Gastroesophageal sphincter (tissue), 3 donors: ENCODE measurements at regions not wholly inside any gene's neighbourhood (a gene's known extent, or its start where the extent isn't known, plus 50 kb on each side); places are given as distances from the start of the nearest gene placed in this dataset.

Experiments used
- EP300 ChIP-seq: sonication (generic); formaldehyde crosslinking; IDR thresholded peaks from one replicate; pipeline ENCODE4 v1.6.1; 2017; ENCODE audit warnings: antibody characterized with exemption, mild to moderate bottlenecking
- POLR2A ChIP-seq, 2 donors: fragments of 450-650 bp; IDR thresholded peaks; one replicate each; pipeline ENCODE4 v1.6.1; 2017; ENCODE audit warnings: antibody characterized with exemption in 2 of 2, mild to moderate bottlenecking in 2 of 2, moderate library complexity in 1 of 2
- POLR2AphosphoS5 ChIP-seq: sonication (generic); formaldehyde crosslinking; IDR thresholded peaks from one replicate; pipeline ENCODE4 v1.6.1; 2017; ENCODE audit warnings: antibody characterized with exemption
- TF ChIP-seq, protein P1 (sequence below), 4 experiments: fragments of 200-600 bp in 2 of 4; fragments of 450-650 bp in 2 of 4; sonication (generic) in 1 of 4; IDR thresholded peaks; one replicate each; pipeline ENCODE4 v1.5.1; 2017 to 2019; ENCODE audit warnings: antibody characterized with exemption in 4 of 4, mild to moderate bottlenecking in 2 of 4, moderate library complexity in 2 of 4

DNA sequence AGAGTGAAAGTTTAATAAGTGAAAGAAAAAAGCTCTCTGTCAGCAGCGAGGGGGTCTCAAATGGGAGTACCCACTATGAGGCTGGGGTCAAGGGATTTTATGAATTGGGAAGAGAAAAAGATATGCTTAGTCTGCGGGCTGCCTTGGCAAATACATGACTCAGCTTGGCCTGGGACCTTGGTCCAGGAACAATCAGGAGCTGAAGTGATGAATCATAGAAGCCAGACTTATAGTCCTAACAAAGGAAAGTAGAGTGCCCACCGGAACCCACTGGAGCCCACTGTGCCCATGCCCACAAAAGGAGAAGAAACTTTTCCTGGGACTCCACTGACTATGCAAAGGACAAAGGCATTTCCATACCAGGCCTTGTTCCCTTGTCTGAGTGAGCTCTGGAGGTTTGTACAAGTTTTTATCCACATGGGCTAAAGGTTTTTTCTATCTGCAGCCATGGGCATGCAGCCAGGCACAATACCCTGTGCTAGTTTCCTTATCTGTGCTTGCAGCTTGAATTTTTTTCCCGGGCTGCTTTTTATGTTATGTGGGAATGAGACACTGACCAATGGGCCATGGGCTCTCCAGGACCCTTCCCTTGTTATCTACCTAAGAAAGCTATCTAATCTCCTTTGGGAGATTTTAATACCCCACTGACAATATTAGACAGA lies 201.7 kb downstream of the FAM133A start:
- TF ChIP-seq, protein P1, sequence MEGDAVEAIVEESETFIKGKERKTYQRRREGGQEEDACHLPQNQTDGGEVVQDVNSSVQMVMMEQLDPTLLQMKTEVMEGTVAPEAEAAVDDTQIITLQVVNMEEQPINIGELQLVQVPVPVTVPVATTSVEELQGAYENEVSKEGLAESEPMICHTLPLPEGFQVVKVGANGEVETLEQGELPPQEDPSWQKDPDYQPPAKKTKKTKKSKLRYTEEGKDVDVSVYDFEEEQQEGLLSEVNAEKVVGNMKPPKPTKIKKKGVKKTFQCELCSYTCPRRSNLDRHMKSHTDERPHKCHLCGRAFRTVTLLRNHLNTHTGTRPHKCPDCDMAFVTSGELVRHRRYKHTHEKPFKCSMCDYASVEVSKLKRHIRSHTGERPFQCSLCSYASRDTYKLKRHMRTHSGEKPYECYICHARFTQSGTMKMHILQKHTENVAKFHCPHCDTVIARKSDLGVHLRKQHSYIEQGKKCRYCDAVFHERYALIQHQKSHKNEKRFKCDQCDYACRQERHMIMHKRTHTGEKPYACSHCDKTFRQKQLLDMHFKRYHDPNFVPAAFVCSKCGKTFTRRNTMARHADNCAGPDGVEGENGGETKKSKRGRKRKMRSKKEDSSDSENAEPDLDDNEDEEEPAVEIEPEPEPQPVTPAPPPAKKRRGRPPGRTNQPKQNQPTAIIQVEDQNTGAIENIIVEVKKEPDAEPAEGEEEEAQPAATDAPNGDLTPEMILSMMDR (IDR thresholded peaks at IDR 0.05), result no peak
- TF ChIP-seq POLR2AphosphoS5 (no peak), EP300 (no peak), POLR2A (IDR thresholded peaks at IDR 0.05) (no peak)
